C4-2B (cell line): ENCODE measurements at regions not wholly inside any gene's neighbourhood (a gene's known extent, or its start where the extent isn't known, plus 50 kb on each side); places are given as distances from the start of the nearest gene placed in this dataset.

Experiments
- CTCF ChIP-seq: fragments of 450-650 bp; conservative IDR thresholded peaks from 2 replicates; pipeline ENCODE4 v1.5.1; 2017; ENCODE audit warnings: mild to moderate bottlenecking
- ZFX ChIP-seq: fragments of 450-650 bp; IDR thresholded peaks from 2 replicates; pipeline ENCODE4 v1.6.1; 2017

GRCh38 chrX:114390251-114390796 is 193.6 kb upstream of the HTR2C start:
- TF ChIP-seq CTCF, result no peak
- TF ChIP-seq ZFX, result no peak
